ENCODE measurements at regions not wholly inside any gene's neighbourhood (a gene's known extent, or its start where the extent isn't known, plus 50 kb on each side); places are given as distances from the start of the nearest gene placed in this dataset.

DNA sequence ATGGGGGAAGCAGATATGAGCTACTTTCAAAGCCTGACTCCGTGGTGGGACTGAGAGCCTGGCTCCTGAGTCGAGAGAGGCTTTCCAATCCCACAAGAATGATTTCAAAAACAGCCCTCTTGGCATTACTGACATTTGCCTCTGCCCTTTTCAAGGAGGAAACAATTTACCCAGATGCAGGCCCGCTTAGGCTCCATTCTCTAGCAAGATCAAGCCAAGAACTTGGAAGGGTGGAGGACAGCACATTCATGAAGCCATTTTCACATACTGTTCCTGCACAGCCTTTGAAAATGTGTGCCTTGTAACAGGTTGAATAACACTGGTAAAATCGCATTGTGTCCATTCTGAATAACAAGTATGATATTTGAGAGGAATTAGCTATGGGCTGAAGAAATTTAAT, 58.2 kb upstream of the EED start:
- 24 to 53% (median 29%) methylated on average over 4 of the region's 4 CpGs for WGBS, 3 donors
- H3K27ac ChIP-seq = no peak overlapping the region
- peaks cover 8% of the 10 kb centered on the region for H3K4me1 ChIP-seq
- H3K27me3 ChIP-seq (ENCODE audit: insufficient read depth in 3 of 3, low read length in 2 of 3) = no peaks in the 10 kb centered on the region
- no peaks in the 10 kb centered on the region for H3K36me3 ChIP-seq (ENCODE audit: insufficient read depth in 1 of 2, low read depth in 1 of 2)
- no peak overlapping the region for H3K4me3 ChIP-seq
- H3K9me3 ChIP-seq = no peaks in the 10 kb centered on the region
- DNase-seq (no peak), ATAC-seq (no peak)
- intact Hi-C loops (cut with DNase I) = no loop called here
- TF ChIP-seq CTCF (IDR thresholded peaks at IDR 0.05) = no peak

DNA sequence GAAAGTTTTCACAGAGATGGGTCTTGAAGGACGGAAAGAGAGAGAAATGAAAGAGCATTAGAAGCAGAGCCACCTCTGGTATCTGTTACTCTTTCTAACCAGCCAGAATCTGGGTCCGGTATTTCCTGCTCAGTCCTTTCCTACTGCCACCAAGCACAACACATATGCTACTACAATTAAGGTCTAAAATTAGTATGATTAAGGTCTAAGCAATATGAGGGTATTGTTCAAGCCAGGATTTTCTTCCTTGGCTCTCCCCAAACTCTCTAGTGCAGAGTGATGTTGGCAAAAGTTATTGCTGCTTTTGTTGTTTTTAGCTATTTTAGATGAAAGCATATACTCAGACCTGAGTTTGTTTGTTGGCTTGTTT, 59.2 kb upstream of the EED start:
- no peak for TF ChIP-seq CTCF (IDR thresholded peaks at IDR 0.05)
- Histone ChIP-seq H3K9me3 (no peaks in the 10 kb centered on the region), H3K36me3 (ENCODE audit: insufficient read depth in 1 of 2, low read depth in 1 of 2) (no peaks in the 10 kb centered on the region), H3K27me3 (ENCODE audit: insufficient read depth in 3 of 3, low read length in 2 of 3) (no peaks in the 10 kb centered on the region), H3K4me1 (peaks cover 6% of the 10 kb centered on the region), H3K4me3 (no peak overlapping the region), H3K27ac (peak overlapping the region; percentile 27)
- 39 to 67% (median 57%) methylated on average over 2 of the region's 2 CpGs for WGBS, 3 donors
- no peak for DNase-seq
- intact Hi-C loops (cut with DNase I) = no loop called here
- no peak for ATAC-seq

DNA sequence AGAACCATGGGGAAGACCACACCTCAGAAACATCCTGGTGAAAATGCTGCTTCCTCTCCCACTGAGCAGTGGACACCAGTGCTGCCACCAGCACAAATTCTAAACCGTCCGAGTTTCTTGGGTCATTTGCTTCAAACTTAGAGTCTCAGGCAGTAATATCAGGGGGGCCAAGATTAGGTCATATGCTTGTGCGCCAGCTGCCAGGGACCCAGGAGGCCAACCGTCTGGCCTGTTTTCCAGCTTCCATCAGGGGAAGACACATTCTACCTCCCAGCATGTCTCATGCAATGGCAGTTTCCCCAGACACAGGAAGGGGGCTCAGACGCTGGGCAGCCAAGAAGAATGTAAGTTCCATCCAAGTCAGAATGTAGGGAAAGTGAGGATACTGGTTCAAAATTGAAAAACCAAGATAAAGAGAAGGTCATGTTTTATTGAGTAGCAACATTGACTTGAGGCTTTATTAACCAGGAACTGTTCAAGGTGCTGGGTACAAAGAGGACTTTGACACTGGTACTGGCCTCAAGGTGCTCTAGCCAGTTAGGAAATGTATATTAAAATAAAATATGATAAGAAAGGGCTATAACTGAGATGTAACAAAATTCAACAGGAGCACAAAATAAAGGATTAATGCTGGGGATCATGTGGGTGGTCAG, 59.7 kb upstream of the EED start:
- TF ChIP-seq CTCF (IDR thresholded peaks at IDR 0.05) = no peak
- no peaks in the 10 kb centered on the region for H3K36me3 ChIP-seq (ENCODE audit: insufficient read depth in 1 of 2, low read depth in 1 of 2)
- 54 to 66% (median 60%) methylated on average over 5 of the region's 5 CpGs for WGBS, 3 donors
- no peak overlapping the region for H3K4me3 ChIP-seq
- ATAC-seq (no peak), DNase-seq (peak in 1 of 2 donors; percentile 53)
- peaks cover 5% of the 10 kb centered on the region for H3K4me1 ChIP-seq
- peak overlapping the region; percentile 27 for H3K27ac ChIP-seq
- H3K9me3 ChIP-seq = no peaks in the 10 kb centered on the region
- no peaks in the 10 kb centered on the region for H3K27me3 ChIP-seq (ENCODE audit: insufficient read depth in 3 of 3, low read length in 2 of 3)
- intact Hi-C loops (cut with DNase I) = no loop called here

DNA sequence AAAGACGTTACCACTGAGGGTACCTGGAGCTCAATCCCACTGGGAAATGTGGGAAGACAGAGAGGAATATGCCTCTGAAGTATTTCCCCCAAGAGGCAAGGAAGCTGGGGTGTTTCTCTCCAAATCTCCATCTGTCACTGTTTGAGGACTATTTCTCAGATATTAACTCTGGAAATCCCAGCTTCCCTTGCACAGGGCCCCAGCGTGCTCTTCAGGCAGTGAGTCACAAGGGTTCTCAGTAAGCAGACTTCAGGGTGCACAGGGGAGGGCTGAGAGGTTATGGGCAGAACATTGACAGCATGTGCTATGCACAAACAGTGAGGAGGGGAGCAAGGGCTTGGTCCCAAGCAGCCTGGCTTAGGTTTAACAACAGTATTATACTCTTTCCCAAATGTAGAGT, 60.9 kb upstream of the EED start:
- Histone ChIP-seq H3K27ac (no peak overlapping the region), H3K36me3 (ENCODE audit: insufficient read depth in 1 of 2, low read depth in 1 of 2) (no peaks in the 10 kb centered on the region), H3K4me1 (peaks cover 5% of the 10 kb centered on the region), H3K4me3 (no peak overlapping the region), H3K9me3 (no peaks in the 10 kb centered on the region), H3K27me3 (ENCODE audit: insufficient read depth in 3 of 3, low read length in 2 of 3) (no peaks in the 10 kb centered on the region)
- 63 to 76% (median 68%) methylated on average over 2 of the region's 2 CpGs for WGBS, 3 donors
- intact Hi-C loops (cut with DNase I) = no loop called here
- no peak for TF ChIP-seq CTCF (IDR thresholded peaks at IDR 0.05)
- ATAC-seq = no peak
- DNase-seq = no peak

DNA sequence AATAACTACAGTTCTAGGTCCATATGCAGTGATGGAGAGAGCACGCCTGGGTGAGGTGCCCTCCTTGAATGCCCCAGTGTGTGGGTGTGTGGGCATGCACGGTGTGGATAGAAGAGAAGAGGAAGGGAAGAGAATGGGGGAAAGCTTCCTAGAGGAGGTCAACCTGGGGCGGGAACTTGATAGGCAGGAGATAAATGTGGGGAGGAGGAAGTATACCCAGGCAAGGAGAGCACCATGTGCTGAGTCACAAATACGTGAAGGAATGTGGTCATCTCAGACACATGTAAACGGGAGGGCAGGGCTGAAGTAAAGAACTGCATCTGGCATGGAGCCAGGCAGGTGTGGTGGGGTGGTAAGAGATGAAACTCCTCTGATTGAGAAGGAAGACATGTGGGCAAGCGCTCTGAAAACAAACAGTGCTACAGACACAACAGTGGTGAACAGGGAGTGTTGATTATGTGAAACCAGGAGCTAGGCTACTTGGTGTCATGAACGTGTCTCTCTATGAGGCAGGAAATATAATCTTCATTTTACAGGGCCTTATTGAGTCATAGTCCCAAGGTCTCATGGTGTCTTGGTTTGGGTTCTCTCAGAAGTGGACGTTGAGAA, 61.5 kb upstream of the EED start:
- intact Hi-C loops (cut with DNase I) = no loop called here
- no peak for DNase-seq
- Histone ChIP-seq H3K27me3 (ENCODE audit: insufficient read depth in 3 of 3, low read length in 2 of 3) (no peaks in the 10 kb centered on the region), H3K4me1 (peaks cover 5% of the 10 kb centered on the region), H3K27ac (no peak overlapping the region), H3K9me3 (no peaks in the 10 kb centered on the region), H3K4me3 (no peak overlapping the region), H3K36me3 (ENCODE audit: insufficient read depth in 1 of 2, low read depth in 1 of 2) (no peaks in the 10 kb centered on the region)
- 84 to 90% (median 89%) methylated on average over 8 of the region's 8 CpGs for WGBS, 3 donors
- no peak for TF ChIP-seq CTCF (IDR thresholded peaks at IDR 0.05)
- ATAC-seq = no peak

Measured in psoas muscle (tissue), 7 donors.